ENCODE measurements at regions not wholly inside any gene's neighbourhood (a gene's known extent, or its start where the extent isn't known, plus 50 kb on each side); places are given as distances from the start of the nearest gene placed in this dataset.

DNA sequence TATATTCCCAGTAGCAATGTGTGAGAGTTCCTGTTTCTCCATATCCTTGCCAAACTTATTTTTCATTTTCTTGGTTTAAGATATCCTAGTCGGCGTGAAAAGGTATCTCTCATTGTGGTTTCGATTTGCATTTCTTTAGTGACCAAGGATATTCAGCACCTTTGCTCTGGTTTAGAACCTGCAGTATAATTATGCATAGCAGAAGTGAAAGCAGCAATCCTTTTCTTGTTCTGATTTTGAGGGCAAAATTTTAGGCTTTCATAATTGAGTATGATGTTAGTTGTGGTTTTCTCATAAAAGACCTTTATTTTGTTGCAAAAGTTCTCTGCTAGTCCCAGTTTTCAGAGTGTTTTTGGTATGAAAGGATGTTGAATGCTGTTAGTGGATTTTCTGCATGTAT is 491.0 kb downstream of the FGF9 start:
- no peak overlapping the region for H3K4me3 ChIP-seq (ENCODE audit: low read depth, low read length)
- DNase-seq (ENCODE audit: low read depth) = no peak
- TF ChIP-seq, protein P1, sequence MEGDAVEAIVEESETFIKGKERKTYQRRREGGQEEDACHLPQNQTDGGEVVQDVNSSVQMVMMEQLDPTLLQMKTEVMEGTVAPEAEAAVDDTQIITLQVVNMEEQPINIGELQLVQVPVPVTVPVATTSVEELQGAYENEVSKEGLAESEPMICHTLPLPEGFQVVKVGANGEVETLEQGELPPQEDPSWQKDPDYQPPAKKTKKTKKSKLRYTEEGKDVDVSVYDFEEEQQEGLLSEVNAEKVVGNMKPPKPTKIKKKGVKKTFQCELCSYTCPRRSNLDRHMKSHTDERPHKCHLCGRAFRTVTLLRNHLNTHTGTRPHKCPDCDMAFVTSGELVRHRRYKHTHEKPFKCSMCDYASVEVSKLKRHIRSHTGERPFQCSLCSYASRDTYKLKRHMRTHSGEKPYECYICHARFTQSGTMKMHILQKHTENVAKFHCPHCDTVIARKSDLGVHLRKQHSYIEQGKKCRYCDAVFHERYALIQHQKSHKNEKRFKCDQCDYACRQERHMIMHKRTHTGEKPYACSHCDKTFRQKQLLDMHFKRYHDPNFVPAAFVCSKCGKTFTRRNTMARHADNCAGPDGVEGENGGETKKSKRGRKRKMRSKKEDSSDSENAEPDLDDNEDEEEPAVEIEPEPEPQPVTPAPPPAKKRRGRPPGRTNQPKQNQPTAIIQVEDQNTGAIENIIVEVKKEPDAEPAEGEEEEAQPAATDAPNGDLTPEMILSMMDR (IDR thresholded peaks at IDR 0.05; ENCODE audit: control insufficient read depth, extremely low read depth, insufficient read depth) = no peak

DNA sequence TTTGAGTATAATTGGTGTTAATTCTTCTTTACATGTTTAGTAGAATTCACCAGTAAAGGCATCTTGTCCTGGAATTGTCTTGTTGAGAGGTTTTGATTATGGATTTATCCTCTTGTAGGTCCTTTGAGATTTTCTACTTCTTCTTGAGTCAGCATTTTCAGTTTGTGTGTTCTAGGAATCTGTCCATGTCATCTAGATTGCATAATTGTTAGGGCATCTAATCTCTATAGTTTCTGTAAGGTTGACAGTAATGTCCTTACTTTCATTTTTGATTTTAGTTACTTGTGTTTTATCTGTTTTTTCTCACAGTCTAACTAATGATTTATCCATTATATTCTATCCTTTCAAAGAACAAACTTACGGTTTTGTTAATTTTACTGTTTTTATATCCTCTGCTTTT is 492.0 kb downstream of the FGF9 start:
- TF ChIP-seq, protein P1 (IDR thresholded peaks at IDR 0.05; ENCODE audit: control insufficient read depth, extremely low read depth, insufficient read depth) = no peak
- H3K4me3 ChIP-seq (ENCODE audit: low read depth, low read length) = no peak overlapping the region

DNA sequence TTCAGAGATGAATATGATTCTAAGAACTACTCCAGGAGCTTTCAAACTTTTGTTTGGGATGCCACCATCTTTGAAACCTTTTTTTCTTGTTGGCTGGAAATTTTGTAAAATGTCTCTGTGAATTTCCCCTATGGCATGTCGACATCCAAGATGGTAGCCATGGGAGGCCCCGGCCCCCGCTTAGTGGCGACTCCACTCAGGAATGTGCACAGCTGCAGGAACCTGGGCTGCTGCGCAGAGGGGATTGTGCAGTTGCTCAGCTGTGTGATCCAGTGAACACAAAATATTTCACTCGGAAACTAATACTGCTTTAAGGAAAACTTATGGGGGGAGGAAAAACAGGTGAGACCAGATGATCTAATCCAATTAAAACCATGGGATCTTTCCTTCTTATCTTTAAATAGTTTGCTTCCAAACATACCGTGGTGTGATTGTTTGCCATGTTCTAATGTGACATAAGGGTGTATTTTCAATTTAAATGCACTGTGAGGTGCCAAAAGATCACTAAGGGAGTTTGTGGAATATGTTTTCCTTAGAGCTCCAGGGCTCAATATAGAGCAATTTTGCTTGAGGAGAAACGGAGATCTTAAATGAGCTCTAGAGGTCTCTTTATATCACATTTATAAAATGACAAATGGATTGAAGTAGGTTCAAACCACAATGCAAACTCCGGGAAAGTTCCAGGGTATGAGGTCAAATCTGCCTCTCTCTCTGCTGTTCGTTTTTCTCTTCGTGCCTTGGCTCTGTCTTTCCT is 497.7 kb downstream of the FGF9 start:
- TF ChIP-seq, protein P1 (IDR thresholded peaks at IDR 0.05; ENCODE audit: control insufficient read depth, extremely low read depth, insufficient read depth) = no peak
- H3K4me3 ChIP-seq (ENCODE audit: low read depth, low read length) = no peak overlapping the region
- DNase-seq (ENCODE audit: low read depth) = no peak

More for the DNA sequence above, 492.0 kb downstream of the FGF9 start:
- no peak for DNase-seq (ENCODE audit: low read depth)

DNA sequence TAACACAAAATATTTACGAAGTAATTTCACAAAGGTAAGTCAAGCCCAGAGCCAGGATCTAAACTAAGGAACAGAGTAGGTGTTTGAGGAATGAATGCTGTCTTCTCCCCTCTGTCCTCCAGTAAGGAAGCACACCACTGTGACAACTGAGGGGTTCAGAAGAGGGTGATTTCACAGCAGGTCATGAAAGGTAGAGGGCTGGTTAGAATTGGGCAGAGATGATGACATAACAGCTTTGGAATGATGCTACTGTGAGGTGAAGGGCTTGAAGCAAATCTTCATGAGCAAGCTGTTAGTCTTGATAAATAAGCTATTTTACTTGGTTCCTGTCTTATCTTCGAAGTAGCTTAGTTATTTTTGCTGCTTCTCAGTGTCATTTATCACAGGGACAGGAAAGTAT is 498.6 kb downstream of the FGF9 start:
- no peak for DNase-seq (ENCODE audit: low read depth)
- TF ChIP-seq, protein P1 (IDR thresholded peaks at IDR 0.05; ENCODE audit: control insufficient read depth, extremely low read depth, insufficient read depth) = no peak
- H3K4me3 ChIP-seq (ENCODE audit: low read depth, low read length) = no peak overlapping the region

DNA sequence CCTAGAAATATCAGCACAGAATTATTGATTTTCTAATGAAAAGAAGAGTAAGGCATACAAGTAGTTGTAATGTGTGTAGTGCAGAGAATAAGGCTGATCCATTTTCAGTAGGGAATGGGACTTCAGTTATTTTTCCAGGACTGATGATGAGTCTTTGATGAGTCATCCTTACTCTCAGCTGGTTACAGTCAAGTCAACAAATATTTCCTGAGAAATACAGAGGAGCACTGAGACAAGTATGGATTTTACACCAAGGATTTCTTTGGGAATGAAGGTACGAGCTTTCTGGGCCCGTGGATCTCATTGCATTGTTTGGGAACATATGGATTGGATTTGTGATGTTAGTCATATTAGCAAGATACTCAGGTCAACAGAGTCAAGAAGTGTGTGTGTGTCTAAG is 502.7 kb downstream of the FGF9 start:
- DNase-seq (ENCODE audit: low read depth) = no peak
- TF ChIP-seq, protein P1 (IDR thresholded peaks at IDR 0.05; ENCODE audit: control insufficient read depth, extremely low read depth, insufficient read depth) = no peak
- H3K4me3 ChIP-seq (ENCODE audit: low read depth, low read length) = no peak overlapping the region

DNA sequence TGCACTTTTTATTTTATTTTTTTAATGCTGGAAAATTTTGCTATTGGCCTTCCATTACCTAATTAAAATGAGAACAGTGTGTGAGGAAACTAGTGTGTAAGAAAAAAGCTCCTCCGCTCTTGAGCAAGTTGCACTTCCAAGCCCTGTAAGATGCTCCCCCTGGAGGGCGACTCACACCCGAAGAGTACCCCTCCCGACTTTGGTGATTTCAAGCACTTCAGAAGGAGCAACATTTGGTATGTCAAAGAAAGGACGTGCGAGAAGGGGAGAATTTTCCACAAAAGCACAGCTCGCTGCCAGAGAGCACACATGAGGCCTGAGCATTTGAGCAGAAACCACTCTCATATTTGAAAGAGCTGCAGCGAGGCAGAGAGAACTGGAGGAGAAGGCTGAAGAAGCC is 504.4 kb downstream of the FGF9 start:
- DNase-seq (ENCODE audit: low read depth) = no peak
- H3K4me3 ChIP-seq (ENCODE audit: low read depth, low read length) = no peak overlapping the region
- TF ChIP-seq, protein P1 (IDR thresholded peaks at IDR 0.05; ENCODE audit: control insufficient read depth, extremely low read depth, insufficient read depth) = no peak

DNA sequence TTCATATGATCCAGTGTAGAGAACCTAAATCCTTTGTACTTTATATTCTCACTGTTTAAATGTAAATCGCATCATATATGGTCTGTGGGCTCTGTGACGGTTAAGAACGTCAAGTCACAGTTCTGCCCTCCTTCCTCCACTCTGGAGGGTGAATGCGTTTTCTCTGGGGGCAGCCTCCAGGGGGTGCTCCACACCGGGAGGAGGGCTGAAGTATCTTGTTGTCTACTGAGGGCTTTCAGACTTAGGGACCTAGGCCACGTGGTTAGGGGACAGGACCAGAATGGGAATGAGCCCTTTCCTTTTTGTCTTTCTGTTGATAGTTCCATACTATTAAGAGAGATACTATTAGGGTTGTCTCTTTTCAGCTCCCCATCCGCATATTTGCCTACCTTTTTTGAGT is 504.9 kb downstream of the FGF9 start:
- DNase-seq (ENCODE audit: low read depth) = no peak
- no peak overlapping the region for H3K4me3 ChIP-seq (ENCODE audit: low read depth, low read length)

More for the DNA sequence above, 504.9 kb downstream of the FGF9 start:
- TF ChIP-seq, protein P1 (IDR thresholded peaks at IDR 0.05; ENCODE audit: control insufficient read depth, extremely low read depth, insufficient read depth) = no peak
